Endothelial cell of hepatic sinusoid (primary cell): ENCODE measurements at regions not wholly inside any gene's neighbourhood (a gene's known extent, or its start where the extent isn't known, plus 50 kb on each side); places are given as distances from the start of the nearest gene placed in this dataset.

Experiments used
- in situ Hi-C: cut with HindIII; loops from 2 replicates; pipeline ENCODE4 v1.10.0; 2017; ENCODE audit warnings: low sequenced_read_pairs

DNA sequence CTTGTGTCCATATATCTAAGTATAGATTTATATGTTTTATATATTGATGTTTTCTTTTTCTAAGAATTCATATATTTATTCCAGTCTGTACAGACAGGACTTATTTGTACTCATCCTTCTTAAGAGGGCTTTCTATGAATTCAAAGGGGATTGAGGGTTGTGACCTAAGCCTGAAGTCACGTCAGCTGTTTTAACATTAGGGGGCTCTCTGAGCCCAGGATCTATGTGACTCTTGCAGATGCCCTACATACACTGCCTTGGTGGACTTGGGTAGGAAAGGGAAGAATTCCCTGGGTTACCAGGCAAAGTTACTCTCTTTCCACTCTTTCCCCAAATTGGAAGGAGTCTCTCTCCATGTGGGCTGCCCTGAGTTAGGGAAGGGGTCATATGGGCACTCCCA lies 283.8 kb upstream of the DAB1 start:
- in situ Hi-C loops: no loop called here

- in situ Hi-C loops: no loop called here
Measured at GRCh38 chr1:57704811-57705210, 281.0 kb upstream of the DAB1 start.

DNA sequence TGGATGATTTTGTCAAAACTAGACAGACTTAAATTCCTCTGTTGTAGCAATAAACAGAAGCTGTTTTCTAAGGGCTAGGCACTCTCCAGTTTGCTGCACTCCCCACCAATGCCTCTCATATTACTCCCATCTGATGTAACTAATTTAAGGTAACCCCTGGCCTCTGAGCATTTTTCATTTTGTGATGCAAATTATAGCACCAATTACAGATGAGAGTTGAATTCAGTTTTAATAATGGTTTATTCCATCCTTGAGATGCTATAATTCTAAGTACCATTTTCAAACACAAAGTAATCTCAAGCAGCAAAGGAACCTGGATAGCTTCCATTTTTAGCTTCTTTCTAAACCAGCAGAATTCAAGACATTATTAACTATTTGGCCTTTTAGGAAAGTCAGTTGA lies 280.4 kb upstream of the DAB1 start:
- in situ Hi-C loops: no loop called here

DNA sequence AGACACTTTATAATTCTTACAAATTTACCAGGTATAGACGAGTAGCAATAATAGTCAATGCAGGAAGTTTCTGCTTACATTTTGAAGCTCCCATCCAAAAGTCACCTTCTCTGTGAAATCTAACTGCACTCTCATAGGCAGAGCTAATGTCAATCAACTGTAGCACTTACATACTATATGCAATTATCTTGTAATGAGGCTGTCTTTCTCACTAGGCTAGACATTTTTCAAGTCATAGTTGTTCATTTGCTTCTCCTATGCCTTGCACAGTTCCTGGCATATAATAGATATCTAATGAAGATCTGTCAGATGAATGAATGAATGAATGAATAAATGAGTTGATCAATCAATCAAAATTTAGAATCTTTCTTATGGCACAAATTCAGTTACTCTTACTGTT lies 273.0 kb upstream of the DAB1 start:
- in situ Hi-C loops: no loop called here

DNA sequence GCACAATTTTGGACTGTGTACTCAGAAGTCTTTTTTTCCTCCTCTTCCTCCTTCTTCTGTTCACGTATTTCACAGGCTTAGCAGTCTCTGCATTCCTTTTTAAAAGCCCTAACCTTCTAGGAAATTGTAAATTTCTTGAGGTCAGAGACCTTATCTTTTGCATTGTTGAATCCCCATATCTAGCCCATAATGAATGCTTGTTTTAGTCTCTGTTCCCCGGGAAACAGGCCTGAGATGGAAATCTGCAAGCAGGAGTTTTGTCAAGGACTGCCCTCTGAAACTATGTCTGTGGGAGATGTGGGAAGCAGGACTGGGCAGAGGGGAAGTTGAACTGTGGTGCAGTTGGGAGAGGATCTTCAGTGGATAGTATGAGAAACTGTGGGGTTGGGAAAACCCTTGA lies 272.2 kb upstream of the DAB1 start:
- in situ Hi-C loops: no loop called here

DNA sequence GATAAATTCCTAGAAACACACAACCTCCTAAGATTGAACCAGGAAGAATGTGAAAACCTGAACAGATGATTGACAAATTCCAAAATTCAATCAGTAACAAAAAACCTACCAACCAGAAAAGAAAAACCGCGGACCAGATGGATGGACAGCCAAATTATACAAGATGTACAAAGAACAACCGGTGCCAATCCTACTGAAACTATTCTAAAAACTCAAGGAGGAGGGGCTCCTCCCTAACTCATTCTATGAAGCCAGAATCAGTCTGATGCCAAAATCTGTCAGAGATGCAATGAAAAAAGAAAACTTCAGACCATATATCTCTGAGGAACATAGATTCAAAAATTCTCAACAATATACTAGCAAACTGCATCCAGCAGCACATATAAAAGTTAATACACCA lies 262.4 kb upstream of the DAB1 start:
- in situ Hi-C loops: no loop called here

DNA sequence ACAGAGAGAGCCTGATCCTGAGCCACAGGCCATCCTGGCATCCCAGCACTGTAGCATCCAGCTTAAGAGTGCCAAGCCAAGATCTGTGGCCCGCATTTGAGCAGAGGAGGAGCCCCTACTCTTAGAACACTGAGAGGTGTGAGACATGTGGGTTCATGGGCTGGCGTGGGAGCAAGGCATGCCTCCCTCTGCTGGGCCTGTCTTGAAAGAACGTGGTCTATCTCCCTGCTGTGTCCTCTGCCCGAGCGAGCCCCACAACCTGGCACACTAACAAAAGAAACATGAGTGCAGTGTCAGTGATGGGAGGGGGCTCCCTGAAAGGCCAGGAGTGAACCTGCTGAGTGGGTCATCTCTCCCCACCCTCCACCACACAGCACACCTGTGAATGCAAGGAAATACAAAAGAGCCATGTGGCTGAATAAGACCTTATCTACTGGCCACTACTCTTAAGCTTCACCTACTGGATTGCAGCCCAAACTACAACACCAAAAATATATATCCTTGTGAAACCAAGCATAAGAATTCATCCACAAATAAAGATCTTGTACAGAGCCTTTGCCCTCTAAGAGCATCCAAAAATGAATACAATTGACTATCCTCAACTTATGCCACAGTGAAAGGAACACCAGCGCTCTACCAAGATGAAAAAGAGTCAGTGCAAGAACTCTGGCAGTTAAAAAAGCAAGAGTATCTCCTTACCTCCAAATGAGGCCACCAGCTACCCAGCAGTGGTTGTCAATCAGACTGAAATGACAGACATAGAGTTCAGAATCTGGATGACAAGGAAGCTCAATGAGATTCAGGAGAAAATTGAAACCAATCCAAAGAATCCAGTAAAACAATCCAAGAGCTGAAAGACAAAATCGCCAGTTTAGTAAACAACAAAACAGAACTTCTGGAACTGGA lies 259.4 kb upstream of the DAB1 start:
- in situ Hi-C loops: no loop called here

DNA sequence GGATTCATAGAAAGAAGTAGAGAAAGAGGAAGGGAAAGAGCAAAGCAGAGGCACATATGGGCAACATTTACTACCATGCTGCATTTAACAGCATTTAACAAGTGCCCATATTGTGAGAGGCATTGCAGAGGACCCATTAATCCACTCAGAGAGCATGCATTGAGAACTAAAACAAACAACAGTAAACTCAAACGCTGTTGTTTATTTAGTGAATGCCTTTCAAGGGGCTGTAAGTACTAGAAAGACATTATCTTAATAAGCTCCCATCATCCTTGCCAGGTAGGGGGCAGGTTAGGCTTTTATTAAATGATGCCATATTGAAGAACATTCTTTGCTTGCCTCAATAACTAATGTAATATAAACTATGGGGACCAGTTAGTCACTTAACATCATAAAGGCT lies 254.3 kb upstream of the DAB1 start:
- in situ Hi-C loops: loop anchor here (5.0 kb wide), 1 partner anchor 44 kb away; no protein-coding TSS in a partner anchor

GRCh38 chr1:57675776-57676175 lies 251.9 kb upstream of the DAB1 start:
- in situ Hi-C loops: loop anchor here (5.0 kb wide), 1 partner anchor 47 kb away; no protein-coding TSS in a partner anchor

- in situ Hi-C loops: loop anchor here (5.0 kb wide), 1 partner anchor 48 kb away; no protein-coding TSS in a partner anchor
Measured at GRCh38 chr1:57674801-57675200, 250.9 kb upstream of the DAB1 start.

GRCh38 chr1:57672346-57673140 lies 248.7 kb upstream of the DAB1 start:
- in situ Hi-C loops: no loop called here

DNA sequence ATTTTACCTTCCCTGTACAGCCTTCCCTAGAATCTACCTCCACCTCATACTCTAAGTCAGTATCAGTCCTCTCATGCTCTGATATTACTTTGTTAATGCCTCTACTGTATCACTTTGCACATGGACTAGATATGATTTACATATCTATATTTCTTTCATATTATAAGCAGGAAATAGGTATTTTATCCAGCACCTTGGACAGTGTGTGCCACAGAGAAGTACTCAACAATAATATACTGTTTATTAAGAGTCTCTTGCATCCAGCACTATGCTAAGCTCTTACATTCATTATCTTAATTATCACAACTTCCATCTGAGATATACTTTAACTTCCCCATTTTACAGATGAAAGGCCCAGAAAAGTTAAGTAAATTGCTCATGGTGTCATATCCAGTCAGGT lies 247.9 kb upstream of the DAB1 start:
- in situ Hi-C loops: no loop called here

GRCh38 chr1:57659804-57660203 lies 235.9 kb upstream of the DAB1 start:
- in situ Hi-C loops: no loop called here

GRCh38 chr1:57655161-57655560 lies 231.3 kb upstream of the DAB1 start:
- in situ Hi-C loops: no loop called here

DNA sequence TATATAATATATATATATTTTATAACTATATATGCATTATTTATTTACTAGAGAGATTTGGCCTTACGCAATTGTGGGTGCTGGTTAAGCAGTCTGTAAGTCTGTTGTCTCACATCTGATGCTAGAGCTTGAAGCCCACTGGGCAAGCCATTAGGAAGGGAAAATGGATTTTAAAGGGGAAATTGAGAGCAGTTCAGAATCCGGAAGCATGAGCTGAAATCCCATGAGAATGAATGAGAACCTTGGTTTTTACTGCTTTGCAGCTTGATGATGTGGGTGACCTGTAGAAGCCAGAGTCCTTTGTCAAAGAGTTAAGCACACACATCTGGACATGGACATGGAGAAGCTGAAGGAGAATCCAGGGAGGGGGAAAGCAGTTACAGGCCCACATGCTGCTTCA lies 220.8 kb upstream of the DAB1 start:
- in situ Hi-C loops: loop anchor here (5.0 to 25.0 kb wide), 2 partner anchors 108 to 1018 kb away; no protein-coding TSS in a partner anchor

- in situ Hi-C loops: loop anchor here (25.0 kb wide), 1 partner anchor 1024 kb away; no protein-coding TSS in a partner anchor
Measured at GRCh38 chr1:57638239-57638638, 214.4 kb upstream of the DAB1 start.

DNA sequence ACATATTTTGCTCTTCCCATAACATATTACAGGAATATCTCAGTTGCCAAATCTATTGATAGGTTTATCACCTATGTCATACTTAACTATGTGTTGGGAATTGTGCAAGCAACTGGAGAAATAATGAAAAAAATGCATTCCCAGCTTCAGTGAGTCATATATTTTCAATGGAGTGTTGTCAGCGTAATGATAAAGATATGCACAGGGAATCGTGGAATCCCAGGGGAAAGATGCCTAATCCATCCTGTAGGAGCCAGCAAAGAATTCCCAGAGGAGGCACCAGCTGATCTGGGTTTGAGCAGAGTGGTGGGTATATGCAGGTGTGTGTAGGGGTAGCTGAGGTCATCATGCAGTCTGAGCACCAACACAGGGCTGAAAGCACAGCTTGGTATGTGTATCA lies 213.3 kb upstream of the DAB1 start:
- in situ Hi-C loops: loop anchor here (25.0 kb wide), 1 partner anchor 1025 kb away; no protein-coding TSS in a partner anchor

DNA sequence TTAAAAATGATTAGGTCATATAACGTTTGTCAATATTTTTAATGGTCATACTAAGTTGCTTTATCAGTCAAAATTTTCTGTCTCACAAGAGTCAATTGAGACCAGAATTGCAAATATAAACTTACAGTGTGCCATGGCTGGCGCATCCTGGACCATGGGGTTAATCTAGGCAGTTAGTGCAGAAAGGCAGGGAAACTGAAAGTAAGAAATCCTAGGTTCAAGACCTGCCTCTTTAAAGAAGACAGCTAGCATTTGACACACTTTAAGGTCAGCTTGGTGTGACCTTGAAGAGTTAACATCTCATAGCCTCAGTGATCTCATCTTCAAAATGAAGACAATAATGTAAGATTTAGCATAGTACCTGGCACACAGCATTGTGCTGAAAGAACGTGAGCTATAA lies 210.0 kb upstream of the DAB1 start:
- in situ Hi-C loops: loop anchor here (25.0 kb wide), 1 partner anchor 1028 kb away; no protein-coding TSS in a partner anchor

GRCh38 chr1:57633056-57633455 lies 209.2 kb upstream of the DAB1 start:
- in situ Hi-C loops: loop anchor here (25.0 kb wide), 1 partner anchor 1029 kb away; no protein-coding TSS in a partner anchor

GRCh38 chr1:57632401-57632800 lies 208.5 kb upstream of the DAB1 start:
- in situ Hi-C loops: loop anchor here (25.0 kb wide), 1 partner anchor 1030 kb away; no protein-coding TSS in a partner anchor

- in situ Hi-C loops: loop anchor here (25.0 kb wide), 1 partner anchor 1035 kb away; no protein-coding TSS in a partner anchor
Measured at GRCh38 chr1:57627612-57628011, 203.8 kb upstream of the DAB1 start.
